GM19468 (cell line): ENCODE measurements at regions not wholly inside any gene's neighbourhood (a gene's known extent, or its start where the extent isn't known, plus 50 kb on each side); places are given as distances from the start of the nearest gene placed in this dataset.
"Not testable (repeated sequence)": the region's sequence is repeated elsewhere in the genome, so short reads cannot be mapped to it uniquely, and the experiment has no call there.

ENCODE experiments used
- ATAC-seq: cut with Tn5 transposase; IDR thresholded peaks from one replicate; pipeline ENCODE4 v1.9.1; 2021; ENCODE audit warnings: mild to moderate bottlenecking, moderate library complexity, moderate number of reproducible peaks; ENCODE audit not compliant: unreplicated experiment; ENCODE audit errors: extremely low read depth

- ATAC-seq = not testable (repeated sequence)
Observed at GRCh38 chr11:87703589-87703988, 471.7 kb downstream of the RAB38 start.

GRCh38 chr11:87675993-87676392 lies 499.2 kb downstream of the RAB38 start:
- ATAC-seq = no peak

GRCh38 chr11:87666730-87667129 lies 508.5 kb downstream of the RAB38 start:
- no peak for ATAC-seq

- ATAC-seq = no peak
Observed at GRCh38 chr11:87662287-87662686, 513.0 kb downstream of the RAB38 start.

- ATAC-seq = no peak
Observed at GRCh38 chr11:87660926-87661660, 514.1 kb downstream of the RAB38 start.

GRCh38 chr11:87659807-87660206 lies 515.4 kb downstream of the RAB38 start:
- no peak for ATAC-seq

GRCh38 chr11:87645626-87646025 lies 529.6 kb downstream of the RAB38 start:
- ATAC-seq = no peak

GRCh38 chr11:87639753-87640364 lies 535.4 kb downstream of the RAB38 start:
- no peak for ATAC-seq

GRCh38 chr11:87635001-87635400 lies 540.2 kb downstream of the RAB38 start:
- no peak for ATAC-seq

GRCh38 chr11:87634331-87634730 lies 540.9 kb downstream of the RAB38 start:
- no peak for ATAC-seq

- ATAC-seq = no peak
Observed at GRCh38 chr11:87628957-87629356, 546.3 kb downstream of the RAB38 start.

- ATAC-seq = no peak
Observed at GRCh38 chr11:87628026-87628580, 547.1 kb downstream of the RAB38 start.

GRCh38 chr11:87623531-87624365 lies 551.5 kb downstream of the RAB38 start:
- not testable (repeated sequence) for ATAC-seq

- no peak for ATAC-seq
Observed at GRCh38 chr11:87616511-87616910, 558.7 kb downstream of the RAB38 start.

- no peak for ATAC-seq
Observed at GRCh38 chr11:87604350-87604749, 566.6 kb downstream of the TMEM135 start.

- no peak for ATAC-seq
Observed at GRCh38 chr11:87603887-87604286, 566.2 kb downstream of the TMEM135 start.

GRCh38 chr11:87602776-87603175 lies 565.0 kb downstream of the TMEM135 start:
- no peak for ATAC-seq

GRCh38 chr11:87600938-87601337 lies 563.2 kb downstream of the TMEM135 start:
- no peak for ATAC-seq

GRCh38 chr11:87597725-87598124 lies 560.0 kb downstream of the TMEM135 start:
- no peak for ATAC-seq

GRCh38 chr11:87596176-87596575 lies 558.4 kb downstream of the TMEM135 start:
- ATAC-seq = no peak

GRCh38 chr11:87589082-87589481 lies 551.3 kb downstream of the TMEM135 start:
- ATAC-seq = no peak
